HG03575 (cell line): ENCODE measurements at regions not wholly inside any gene's neighbourhood (a gene's known extent, or its start where the extent isn't known, plus 50 kb on each side); places are given as distances from the start of the nearest gene placed in this dataset.
A peak's percentile ranks its signal among the peaks of the same experiment; 100 is the strongest.

Source experiments
- ATAC-seq: cut with Tn5 transposase; IDR thresholded peaks from one replicate; pipeline ENCODE4 v1.9.1; 2021; ENCODE audit not compliant: unreplicated experiment, insufficient number of reproducible peaks, low FRiP score; ENCODE audit errors: extremely low read depth

DNA sequence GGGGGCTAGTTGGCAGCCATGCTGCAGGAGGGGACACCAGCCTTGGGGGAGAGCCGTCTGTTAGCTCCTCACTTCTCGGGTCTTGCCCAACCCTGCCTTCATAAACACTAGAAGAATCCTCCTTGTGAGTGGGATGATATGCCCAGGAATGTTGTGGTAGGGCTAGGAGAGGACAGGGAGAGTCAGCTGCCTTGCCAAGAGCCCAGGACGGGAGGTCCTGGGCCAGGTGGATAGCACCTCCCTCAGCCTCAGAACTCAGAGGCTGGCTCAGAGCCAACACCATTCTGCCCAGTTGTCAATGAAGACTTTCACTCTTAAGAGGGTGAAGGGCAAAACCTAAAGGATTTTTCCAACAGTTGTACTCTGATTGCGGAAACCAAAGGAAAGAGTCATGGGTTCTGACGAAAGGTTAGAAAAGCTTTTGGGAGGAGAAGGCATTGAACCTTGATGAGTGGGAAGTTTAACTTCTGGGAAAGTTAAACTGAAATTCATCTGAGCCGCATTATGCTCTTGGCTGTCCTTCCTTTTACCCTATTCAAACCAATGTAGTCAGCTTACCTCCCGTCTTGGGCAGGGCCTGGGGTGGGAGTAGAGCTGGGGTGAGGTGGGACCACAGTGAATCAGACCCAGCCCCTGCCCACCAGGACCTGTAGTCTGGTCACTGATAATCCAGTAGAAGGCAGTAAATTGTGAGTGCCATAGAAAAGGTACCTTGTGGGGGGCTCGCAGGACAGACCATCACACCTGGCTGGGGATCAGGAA lies 81.9 kb downstream of the FAM43A start:
- ATAC-seq, result no peak

DNA sequence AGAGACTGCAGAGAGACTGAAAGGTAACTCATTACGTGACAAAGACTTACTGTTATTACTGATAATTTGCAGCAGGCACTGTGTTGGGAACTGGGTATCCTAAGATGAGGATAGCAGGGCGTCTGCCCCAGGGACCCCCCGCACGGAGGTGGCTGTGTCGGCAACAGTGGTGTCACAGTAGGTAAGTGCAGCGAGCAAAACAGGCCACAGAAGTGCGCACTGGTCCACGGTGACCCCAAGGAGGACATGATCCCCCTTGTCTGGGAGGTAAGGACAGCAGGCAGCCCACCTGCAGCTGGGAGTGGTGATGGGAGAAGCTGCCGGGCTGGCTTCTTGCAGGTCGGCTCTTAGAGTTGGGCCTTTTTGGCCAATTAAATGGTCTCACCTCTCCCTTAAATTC lies 82.9 kb downstream of the FAM43A start:
- ATAC-seq, result no peak

DNA sequence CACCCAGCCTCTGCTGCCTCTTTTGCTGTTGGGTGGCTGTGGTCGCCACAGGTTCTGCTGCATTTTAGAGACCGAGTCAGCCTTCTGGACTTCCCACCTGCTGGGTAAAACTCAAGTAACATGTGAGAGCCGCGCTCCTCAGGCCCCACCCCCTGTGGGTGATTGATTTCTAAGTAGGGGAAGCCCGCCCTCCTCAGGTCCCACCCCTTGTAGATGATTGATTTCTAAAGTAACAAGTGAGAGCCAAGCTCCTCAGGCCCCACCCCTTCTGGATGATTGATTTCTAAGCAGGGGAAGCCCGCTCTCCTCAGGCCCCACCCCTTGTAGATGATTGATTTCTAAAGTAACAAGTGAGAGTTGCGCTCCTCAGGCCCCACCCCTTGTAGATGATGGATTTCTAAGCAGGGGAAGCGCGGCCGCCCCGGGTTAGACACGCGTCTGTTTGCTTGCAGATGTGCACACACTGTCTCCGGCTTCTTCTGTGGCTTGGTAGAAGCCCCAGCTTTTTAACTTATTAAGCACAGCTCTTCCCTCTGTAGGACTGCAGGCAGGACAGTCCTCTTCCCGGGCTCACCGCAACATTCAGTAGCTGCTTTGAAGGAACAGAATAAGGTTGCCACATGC lies 83.4 kb downstream of the FAM43A start:
- ATAC-seq, result peak; percentile 84

DNA sequence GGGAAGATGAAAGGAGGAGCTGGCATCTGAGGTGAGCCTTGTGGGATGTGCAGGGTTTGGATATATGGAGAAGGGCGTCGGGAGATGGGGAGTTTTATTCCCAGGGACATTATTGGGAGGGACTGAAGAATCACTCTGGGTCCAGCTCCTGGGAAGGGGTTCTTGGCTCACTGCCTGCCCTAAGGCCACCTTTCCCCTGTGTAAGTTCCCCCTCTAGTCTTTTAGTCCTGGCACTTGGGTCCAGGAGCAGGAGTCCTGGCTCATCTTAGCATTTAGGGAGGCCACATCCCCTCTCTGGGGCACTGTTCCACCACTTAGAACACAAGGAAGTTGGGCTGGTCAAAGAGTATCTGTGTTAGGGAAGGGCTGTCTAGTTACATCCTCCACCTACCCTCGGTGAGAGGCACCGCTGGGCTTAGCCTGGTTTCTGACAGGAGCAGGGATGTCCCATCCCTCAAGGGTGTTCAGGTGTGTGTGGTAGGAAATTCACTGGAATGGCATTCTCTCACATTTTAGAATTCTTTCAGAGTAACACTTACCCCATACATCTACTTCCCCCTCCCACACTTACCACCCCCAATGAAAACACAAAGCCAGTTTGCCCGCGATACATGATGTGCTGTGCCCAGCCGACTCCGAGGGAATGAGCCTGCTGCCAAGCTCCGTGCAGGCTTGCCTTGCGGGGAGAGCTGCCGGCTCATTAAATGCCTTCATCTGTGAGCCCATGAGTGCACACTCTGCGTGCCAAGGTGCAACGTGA lies 86.7 kb downstream of the FAM43A start:
- ATAC-seq, result no peak

DNA sequence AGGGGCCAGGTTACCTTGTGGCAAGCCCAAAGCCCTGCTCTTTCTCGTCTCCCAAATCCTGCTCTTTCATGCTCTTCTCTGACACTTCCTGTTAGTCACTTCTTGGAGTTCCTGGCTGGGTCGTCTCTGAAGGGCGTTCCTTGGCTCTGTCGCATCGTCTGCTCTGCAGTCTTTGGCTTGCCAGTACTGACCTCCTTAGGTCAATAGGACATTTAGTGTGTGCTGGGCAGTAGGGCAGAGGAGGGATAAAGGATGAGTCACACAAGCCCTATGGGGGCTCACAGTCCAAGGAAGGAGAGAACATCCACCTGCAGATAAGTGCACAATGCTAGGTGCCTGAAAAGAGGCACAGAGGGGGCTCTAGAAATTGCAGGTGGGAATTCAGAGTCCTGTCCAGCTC lies 87.5 kb downstream of the FAM43A start:
- no peak for ATAC-seq

DNA sequence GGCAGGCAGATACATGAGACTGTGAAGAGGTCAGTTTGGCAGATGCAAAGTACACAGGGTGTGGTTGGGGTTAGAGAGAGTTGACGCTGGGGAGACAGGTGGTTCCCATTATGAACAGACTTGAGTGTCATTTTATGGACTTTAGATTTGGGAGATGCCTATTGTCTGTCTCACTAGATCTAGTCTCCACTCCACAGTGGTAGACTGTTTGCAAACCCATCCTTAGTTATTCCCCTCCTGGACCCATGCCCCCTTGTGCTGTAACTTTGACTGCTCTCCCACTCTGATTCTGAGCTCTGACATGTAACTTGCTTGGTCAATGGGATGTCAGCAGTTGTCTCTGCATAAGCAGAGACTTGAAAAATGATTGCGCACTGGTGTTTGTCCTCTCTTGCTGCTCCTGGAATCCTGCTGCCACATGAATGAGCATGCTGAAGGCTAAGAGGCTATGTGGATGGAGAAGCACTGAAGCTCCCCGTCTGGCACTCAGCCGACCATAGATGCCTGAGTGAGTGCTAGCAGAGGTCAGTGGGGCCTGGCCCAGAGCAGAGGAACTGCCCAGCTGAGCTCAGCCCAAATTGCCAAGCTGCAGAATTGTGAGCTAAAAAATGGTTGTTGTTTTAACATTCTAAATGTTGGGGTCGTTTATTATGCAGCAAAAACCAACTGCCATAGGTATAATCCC lies 88.2 kb downstream of the FAM43A start:
- no peak for ATAC-seq

DNA sequence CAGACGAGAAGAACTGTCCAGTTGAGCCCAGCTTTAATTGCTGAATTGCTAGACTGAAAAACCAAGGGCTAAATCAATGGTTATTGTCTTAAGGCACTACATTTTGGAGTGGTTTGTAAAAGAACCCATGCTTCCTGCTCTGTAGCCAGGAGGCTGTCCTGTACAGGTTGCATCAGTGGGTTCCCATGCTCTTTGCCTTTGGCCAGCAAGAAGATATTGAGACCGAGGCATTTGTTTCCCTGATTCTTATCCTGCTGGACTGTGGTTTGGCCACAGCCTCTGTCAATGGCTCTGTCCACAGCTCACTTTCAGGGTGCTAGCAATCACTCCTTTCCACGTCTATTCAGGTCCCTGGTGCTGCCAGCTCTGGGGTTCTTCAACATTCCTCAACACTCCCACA lies 89.6 kb downstream of the FAM43A start:
- no peak for ATAC-seq

DNA sequence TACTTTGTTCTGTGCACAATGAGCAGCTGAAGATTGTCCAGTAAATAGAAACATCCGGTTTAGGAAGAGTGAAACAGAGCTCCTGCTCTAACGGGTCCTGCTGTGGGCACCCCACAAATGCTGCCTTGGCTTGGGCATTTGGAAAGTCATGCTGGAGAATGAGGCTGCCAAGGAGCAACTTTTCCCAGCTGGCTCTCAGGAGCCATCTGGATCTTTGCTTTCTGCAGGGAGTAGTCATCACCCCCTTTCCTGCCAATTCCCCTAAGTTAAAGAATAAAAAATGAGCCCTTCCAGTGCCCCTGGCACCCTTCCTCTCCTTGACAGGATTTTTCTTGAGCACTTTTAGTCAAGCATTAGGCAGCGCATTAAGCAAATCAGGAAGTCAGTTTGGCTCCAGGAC lies 90.0 kb downstream of the FAM43A start:
- no peak for ATAC-seq

DNA sequence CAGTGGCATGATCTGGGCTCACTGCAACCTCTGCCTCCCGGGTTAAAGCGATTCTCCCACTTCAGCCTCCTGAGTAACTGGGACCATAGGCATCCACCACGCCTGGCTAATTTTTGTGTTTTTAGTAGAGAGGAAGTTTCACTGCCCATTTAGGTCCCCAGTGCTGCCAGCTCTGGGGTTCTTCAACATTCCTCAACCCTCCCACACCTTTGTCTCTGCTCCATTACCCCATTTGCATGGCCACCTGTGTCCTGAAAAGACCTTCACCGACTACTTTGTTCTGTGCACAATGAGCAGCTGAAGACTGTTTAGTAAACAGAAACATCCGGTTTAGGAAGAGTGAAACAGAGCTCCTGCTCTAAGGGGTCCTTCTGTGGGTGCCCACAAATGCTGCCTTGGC lies 92.0 kb downstream of the FAM43A start:
- ATAC-seq, result no peak

DNA sequence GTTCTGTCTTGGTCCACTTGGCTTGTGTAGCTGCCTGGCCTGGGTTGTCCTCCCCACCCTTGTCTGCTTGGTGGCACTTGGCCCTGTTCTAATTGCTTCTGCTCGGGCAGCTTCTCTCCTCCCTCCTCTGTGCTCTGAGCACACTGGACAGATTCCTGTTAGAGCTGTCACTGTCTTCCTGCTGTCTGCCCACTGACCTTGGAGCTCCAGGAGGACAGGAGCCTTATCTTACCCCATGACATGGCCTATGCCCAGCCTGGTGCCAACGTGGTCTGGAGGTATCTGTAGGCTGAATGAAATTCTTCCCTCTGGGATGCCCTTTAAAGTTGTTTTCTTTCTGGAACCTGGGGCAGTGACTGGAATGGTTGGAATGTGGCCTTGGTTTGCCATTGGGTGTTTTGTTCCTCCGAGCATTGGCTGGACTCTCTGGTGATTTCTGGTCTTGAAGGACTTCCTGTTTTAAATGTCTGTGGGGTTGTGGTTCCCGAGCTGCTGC lies 94.1 kb downstream of the FAM43A start:
- no peak for ATAC-seq

DNA sequence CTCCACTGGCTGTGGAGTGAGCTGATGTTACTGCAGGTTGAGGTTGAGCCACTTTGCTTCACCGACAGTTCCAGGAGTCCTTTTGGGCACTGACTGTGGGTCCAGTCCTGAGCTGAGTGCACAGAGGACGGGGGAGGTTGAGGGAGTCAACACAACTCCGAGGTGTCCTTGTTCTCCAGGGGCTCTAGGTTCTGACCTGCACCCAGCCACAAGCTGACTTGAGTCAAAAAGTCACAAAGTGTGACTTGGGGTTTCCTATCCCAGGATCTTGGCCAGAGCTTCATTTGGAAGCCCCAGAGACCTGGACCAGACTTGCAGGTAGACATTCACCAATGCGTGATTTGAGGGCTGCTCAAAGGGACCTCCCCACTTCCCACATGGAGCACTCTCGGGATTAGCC lies 95.0 kb downstream of the FAM43A start:
- no peak for ATAC-seq

DNA sequence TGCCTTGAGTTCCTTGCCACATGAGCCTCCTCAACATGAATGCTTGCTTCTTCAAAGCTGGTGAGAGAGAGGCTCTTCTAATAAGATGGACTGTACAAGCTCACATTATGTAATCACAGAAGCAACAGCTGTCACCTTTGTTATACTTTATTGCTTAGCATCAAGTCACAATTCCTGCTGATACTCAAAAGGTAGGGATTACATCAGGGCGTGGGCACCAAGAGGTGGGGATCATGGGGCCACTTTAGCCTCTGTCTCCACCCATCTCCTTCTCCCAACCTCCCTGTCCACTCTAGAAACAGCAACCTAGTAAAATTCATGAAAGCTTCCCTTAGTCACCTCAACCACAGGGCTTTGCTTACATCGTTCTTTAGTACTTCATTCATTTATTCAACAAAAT lies 95.9 kb downstream of the FAM43A start:
- ATAC-seq, result no peak

DNA sequence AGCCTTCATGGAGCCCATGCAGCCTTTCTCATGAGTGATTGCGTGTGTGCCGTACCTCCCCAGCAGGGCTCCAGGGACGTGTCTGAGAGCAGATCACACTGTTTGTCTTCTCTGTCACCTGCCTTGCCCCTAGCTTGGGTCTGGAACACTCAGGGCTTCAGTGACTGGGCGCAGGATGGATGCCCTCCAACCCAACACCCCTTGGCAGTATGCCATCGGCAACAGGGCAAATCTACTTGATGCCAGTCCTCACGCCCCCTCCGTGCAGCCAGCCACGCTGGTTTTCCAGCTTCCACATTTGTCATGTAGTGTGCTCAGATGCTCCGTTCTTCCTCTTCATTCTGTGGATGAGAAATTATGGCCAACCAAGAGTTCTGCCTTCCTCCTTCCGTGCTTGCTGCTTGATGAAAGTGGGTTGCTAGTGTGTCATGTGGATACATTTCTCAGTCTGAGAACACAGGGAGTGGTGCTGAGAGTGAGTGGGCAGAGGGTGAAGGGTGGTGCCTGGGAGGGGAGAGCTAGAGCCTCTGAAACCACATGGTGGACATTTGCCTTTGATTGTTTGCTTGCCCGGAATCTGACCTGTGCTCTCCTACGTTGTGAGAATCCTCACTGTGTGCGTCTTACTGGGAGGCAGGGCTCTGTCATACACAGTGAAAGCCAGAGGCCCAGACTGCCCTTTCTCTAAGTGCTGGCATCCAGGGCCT lies 97.2 kb downstream of the FAM43A start:
- no peak for ATAC-seq

DNA sequence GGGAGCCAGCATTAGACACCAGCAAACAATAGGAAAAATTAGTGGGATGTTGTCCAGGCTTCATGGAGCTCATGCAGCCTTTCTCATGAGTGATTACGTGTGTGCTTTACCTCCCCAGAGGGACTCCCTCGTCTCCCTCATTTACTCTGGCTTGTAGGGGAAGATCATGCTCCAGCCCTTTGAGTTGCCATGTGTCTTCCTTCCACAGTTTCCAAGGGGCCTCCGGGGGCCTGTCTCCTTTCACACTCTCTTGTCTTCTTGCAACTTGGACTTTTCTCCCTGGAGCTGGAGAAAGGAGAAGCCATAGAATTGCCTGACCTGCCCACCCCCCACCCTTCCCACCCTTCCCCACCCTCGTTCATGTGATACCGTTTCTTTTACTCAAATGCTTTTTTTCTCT lies 98.7 kb downstream of the FAM43A start:
- no peak for ATAC-seq

DNA sequence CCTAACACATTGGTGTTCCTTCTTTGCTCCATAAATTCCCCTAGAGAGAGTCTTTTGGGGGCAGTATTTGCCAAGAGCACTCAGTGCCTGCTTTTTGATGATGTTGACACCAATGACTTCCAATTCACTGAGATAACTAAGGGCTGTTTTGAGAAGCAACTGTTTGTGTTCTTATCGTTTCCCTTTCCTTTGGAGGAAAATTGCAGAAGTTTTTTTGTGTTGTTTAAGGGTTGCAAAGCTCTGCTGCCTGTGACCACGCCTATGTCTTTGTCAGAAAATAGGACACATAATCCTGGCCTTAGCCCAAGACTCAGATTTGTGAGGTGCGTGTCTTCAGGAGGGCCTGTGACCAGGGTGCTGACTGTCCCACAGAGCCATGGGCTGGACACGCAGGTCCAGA lies 99.6 kb downstream of the FAM43A start:
- ATAC-seq, result no peak

DNA sequence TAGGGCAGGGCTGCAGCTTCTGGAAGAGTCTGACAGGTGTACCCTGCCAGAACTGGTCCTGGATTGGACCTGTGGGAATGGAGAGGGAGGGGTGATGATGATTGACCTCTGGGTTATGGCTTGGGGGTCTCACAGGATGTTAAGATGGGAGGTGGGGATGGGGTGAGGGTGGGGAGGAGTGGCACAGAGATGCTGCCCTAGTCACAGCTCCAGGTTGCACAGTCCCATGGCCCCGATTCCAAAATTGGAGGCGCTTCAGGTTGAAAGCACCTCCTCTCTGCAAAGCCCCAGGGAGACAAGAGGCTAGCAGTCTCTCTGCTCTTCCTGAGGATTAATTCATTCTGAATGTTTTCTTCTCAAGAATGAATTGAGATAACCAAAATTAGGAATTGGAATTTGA lies 101.4 kb downstream of the FAM43A start:
- no peak for ATAC-seq

DNA sequence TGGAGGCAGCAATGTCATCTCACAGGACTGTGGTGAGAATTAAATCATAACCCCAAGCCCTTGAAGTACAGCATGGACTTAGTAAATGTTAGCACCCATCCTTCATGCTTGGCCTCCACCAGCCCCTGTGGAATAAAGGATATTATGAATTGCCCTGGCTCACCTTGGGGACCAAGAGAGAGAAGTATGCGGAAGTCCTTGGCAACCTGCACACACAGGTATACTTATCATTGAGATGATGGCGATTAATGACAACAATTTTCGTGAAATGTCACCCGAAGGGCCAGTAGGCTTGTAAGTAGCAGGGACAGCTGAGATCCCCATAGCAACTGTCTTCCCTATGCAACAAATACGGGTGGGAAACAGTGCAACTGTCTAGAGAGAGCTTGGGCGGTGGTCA lies 102.0 kb downstream of the FAM43A start:
- no peak for ATAC-seq

DNA sequence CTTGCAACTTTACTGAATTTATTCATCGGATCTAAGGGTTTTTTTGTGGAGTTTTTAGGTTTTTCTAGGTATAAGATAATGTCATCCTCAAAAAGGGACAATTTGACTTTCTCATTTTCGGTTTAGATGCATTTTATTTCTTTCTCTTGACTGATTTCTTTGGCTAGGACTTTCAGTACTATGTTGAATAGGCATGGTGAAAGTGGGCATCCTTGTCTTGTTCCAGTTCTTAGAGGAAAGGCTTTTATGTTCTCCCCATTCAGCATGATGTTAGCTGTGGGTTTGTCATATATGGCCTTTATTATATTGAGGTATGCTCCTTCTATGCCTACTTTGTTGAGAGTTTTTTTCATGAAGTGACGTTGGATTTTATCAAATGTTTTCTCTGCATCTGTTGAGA lies 106.7 kb downstream of the FAM43A start:
- no peak for ATAC-seq
